Keratinocyte (primary cell): ENCODE measurements at regions not wholly inside any gene's neighbourhood (a gene's known extent, or its start where the extent isn't known, plus 50 kb on each side); places are given as distances from the start of the nearest gene placed in this dataset.

ENCODE experiments used
- DNase-seq: peaks from one replicate; pipeline ENCODE4 v3.0.0-alpha.2; 2011; ENCODE audit warnings: low read depth, missing footprints, low spot score
- FAIRE-seq: peaks from 2 replicates; lab custom pipeline; 2011; peaks lifted over from hg19 to GRCh38; lab: Jason Lieb, UNC
- H2AFZ ChIP-seq: 2 replicates; pipeline ENCODE4 v1.6.0; 2012; ENCODE audit warnings: low read length, control low read depth, inconsistent platforms; ENCODE audit not compliant: control insufficient read depth
- H3K27ac ChIP-seq: 2 replicates; pipeline ENCODE4 v1.5.1; 2011; ENCODE audit warnings: low read length; ENCODE audit not compliant: control insufficient read depth, insufficient read depth
- H3K27me3 ChIP-seq: 3 replicates; pipeline ENCODE4 v1.6.0; 2011; ENCODE audit warnings: low read length; ENCODE audit not compliant: control insufficient read depth, insufficient read depth; ENCODE audit errors: extremely low read depth
- H3K36me3 ChIP-seq, 2 experiments: 2 replicates in 1 of 2; 3 replicates in 1 of 2; pipeline ENCODE4 v1.5.1; 2011; ENCODE audit warnings: low read length in 2 of 2, mild to moderate bottlenecking in 1 of 2; ENCODE audit not compliant: control insufficient read depth in 2 of 2, insufficient read depth in 2 of 2; ENCODE audit errors: extremely low read depth in 1 of 2
- H3K4me1 ChIP-seq: 3 replicates; pipeline ENCODE4 v1.5.1; 2011; ENCODE audit warnings: low read length; ENCODE audit not compliant: control insufficient read depth, insufficient read depth; ENCODE audit errors: extremely low read depth
- H3K4me2 ChIP-seq: 3 replicates; pipeline ENCODE4 v1.6.0; 2011; ENCODE audit warnings: low read depth, low read length; ENCODE audit not compliant: control insufficient read depth, insufficient read depth; ENCODE audit errors: extremely low read depth
- H3K4me3 ChIP-seq, 3 experiments: fragments of 200-600 bp in 1 of 3; sonication (generic) in 1 of 3; 2 replicates in 2 of 3; 3 replicates in 1 of 3; pipeline ENCODE4 v1.5.1; 2011 to 2016; ENCODE audit warnings: low read length in 3 of 3, mild to moderate bottlenecking in 3 of 3, control low read depth in 2 of 3, inconsistent platforms in 1 of 3, low read depth in 1 of 3, mixed read lengths in 1 of 3, mixed run types in 1 of 3, moderate library complexity in 1 of 3; ENCODE audit not compliant: control insufficient read depth in 2 of 3, insufficient read depth in 2 of 3; ENCODE audit errors: extremely low read depth in 1 of 3
- H3K79me2 ChIP-seq: 2 replicates; pipeline ENCODE4 v1.6.0; 2012; ENCODE audit warnings: low read length; ENCODE audit not compliant: control insufficient read depth, insufficient read depth
- H3K9ac ChIP-seq: 3 replicates; pipeline ENCODE4 v1.6.0; 2011; ENCODE audit warnings: low read length; ENCODE audit not compliant: control insufficient read depth, insufficient read depth; ENCODE audit errors: extremely low read depth
- H3K9me1 ChIP-seq: 3 replicates; pipeline ENCODE4 v1.6.0; 2011; ENCODE audit warnings: low read length; ENCODE audit not compliant: control insufficient read depth, insufficient read depth; ENCODE audit errors: extremely low read depth
- H3K9me3 ChIP-seq: 2 replicates; pipeline ENCODE4 v1.5.1; 2012; ENCODE audit warnings: low read depth, low read length; ENCODE audit not compliant: control insufficient read depth
- H4K20me1 ChIP-seq: 3 replicates; pipeline ENCODE4 v1.6.0; 2011; ENCODE audit warnings: low read length; ENCODE audit not compliant: control insufficient read depth, insufficient read depth; ENCODE audit errors: extremely low read depth
- CTCF ChIP-seq, 3 experiments: IDR thresholded peaks in 1 of 3; conservative IDR thresholded peaks in 1 of 3; optimal IDR thresholded peaks in 1 of 3; 2 replicates in 2 of 3; 3 replicates in 1 of 3; pipeline versions ENCODE3 to v1.5.1; 2011; ENCODE audit warnings: low read length in 3 of 3, mild to moderate bottlenecking in 3 of 3, moderate library complexity in 2 of 3, control low read depth in 1 of 3, inconsistent platforms in 1 of 3; ENCODE audit not compliant: insufficient read depth in 2 of 3; ENCODE audit errors: extremely low read depth in 1 of 3
- EZH2 ChIP-seq: IDR thresholded peaks from one replicate; pipeline ENCODE4 v1.6.1; 2012; ENCODE audit warnings: inconsistent platforms, mild to moderate bottlenecking, low read length, moderate library complexity
- dilution Hi-C: fragments of 300-500 bp; cut with MboI; formaldehyde crosslinking; loops from one replicate; pipeline ENCODE4 v1.7.0; 2020; ENCODE audit warnings: low sequenced_read_pairs; ENCODE audit not compliant: extremely low pct_ligation_motif_present

- no peak overlapping the region for H3K9ac ChIP-seq
- no peak overlapping the region for H3K27ac ChIP-seq
- DNase-seq (no peak), FAIRE-seq (no peak)
- no peaks in the 10 kb centered on the region for H3K79me2 ChIP-seq
- H3K4me1 ChIP-seq = no peaks in the 10 kb centered on the region
- no peaks in the 10 kb centered on the region for H3K9me1 ChIP-seq
- no peaks in the 10 kb centered on the region for H3K9me3 ChIP-seq
- dilution Hi-C loops = no loop called here
- no peak overlapping the region for H2AFZ ChIP-seq
- no peak for TF ChIP-seq EZH2
- no peak for TF ChIP-seq CTCF (optimal IDR thresholded peaks at IDR 0.05 in 1 of 3, IDR thresholded peaks at IDR 0.05 in 1 of 3, conservative IDR thresholded peaks at IDR 0.05 in 1 of 3; ENCODE audit: extremely low read depth in 1 of 3, insufficient read depth in 2 of 3, low read length in 3 of 3)
- no peak overlapping the region for H3K4me3 ChIP-seq
- no peak overlapping the region for H3K4me2 ChIP-seq
- H3K36me3 ChIP-seq = no peaks in the 10 kb centered on the region
- no peaks in the 10 kb centered on the region for H3K27me3 ChIP-seq
- H4K20me1 ChIP-seq = no peaks in the 10 kb centered on the region
Measured at GRCh38 chr5:125064621-125065438, 318.4 kb upstream of the ZNF608 start.

GRCh38 chr5:125065741-125066140, 319.3 kb upstream of the ZNF608 start:
- no peaks in the 10 kb centered on the region for H3K27me3 ChIP-seq
- no peaks in the 10 kb centered on the region for H4K20me1 ChIP-seq
- no peak for FAIRE-seq

More at GRCh38 chr5:125065741-125066140, 319.3 kb upstream of the ZNF608 start:
- dilution Hi-C loops = no loop called here
- DNase-seq = no peak
- Histone ChIP-seq H3K9ac (no peak overlapping the region), H3K36me3 (no peaks in the 10 kb centered on the region), H2AFZ (no peak overlapping the region), H3K9me3 (no peaks in the 10 kb centered on the region), H3K4me2 (no peak overlapping the region), H3K27ac (no peak overlapping the region), H3K4me3 (no peak overlapping the region), H3K4me1 (no peaks in the 10 kb centered on the region), H3K9me1 (no peaks in the 10 kb centered on the region), H3K79me2 (no peaks in the 10 kb centered on the region)
- TF ChIP-seq EZH2 (no peak), CTCF (optimal IDR thresholded peaks at IDR 0.05 in 1 of 3, IDR thresholded peaks at IDR 0.05 in 1 of 3, conservative IDR thresholded peaks at IDR 0.05 in 1 of 3; ENCODE audit: extremely low read depth in 1 of 3, insufficient read depth in 2 of 3, low read length in 3 of 3) (no peak)
